ENCODE measurements at regions not wholly inside any gene's neighbourhood (a gene's known extent, or its start where the extent isn't known, plus 50 kb on each side); places are given as distances from the start of the nearest gene placed in this dataset.

GRCh38 chrX:82292803-82293202, 1090.9 kb downstream of the SH3BGRL start:
- TF ChIP-seq, protein P1, sequence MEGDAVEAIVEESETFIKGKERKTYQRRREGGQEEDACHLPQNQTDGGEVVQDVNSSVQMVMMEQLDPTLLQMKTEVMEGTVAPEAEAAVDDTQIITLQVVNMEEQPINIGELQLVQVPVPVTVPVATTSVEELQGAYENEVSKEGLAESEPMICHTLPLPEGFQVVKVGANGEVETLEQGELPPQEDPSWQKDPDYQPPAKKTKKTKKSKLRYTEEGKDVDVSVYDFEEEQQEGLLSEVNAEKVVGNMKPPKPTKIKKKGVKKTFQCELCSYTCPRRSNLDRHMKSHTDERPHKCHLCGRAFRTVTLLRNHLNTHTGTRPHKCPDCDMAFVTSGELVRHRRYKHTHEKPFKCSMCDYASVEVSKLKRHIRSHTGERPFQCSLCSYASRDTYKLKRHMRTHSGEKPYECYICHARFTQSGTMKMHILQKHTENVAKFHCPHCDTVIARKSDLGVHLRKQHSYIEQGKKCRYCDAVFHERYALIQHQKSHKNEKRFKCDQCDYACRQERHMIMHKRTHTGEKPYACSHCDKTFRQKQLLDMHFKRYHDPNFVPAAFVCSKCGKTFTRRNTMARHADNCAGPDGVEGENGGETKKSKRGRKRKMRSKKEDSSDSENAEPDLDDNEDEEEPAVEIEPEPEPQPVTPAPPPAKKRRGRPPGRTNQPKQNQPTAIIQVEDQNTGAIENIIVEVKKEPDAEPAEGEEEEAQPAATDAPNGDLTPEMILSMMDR (IDR thresholded peaks at IDR 0.05): no peak
- no peak for TF ChIP-seq ZFX (IDR thresholded peaks at IDR 0.05; ENCODE audit: borderline replicate concordance)

All from 22Rv1 (cell line).